ENCODE measurements at regions not wholly inside any gene's neighbourhood (a gene's known extent, or its start where the extent isn't known, plus 50 kb on each side); places are given as distances from the start of the nearest gene placed in this dataset.

DNA sequence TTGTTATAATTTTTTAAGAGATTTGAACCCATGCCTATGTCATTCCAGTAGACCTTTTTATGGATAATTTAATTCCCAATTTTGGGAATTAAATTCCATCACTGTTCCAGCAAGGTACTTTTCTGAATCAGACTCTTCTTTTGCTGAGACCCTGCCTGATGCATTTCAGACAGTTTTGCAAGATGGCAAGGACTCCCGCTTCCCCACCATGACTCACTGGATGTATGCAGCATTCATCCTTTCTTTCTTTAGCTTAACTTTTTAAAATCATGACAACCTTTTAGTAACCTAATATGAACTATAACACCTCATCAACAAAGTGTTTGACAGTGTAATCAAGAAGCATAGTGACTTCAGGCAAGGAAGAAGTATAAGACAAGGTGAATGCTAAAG is 178.1 kb upstream of the LEF1 start:
- Mint-ChIP-seq H3K4me3 (no peak overlapping the region), H3K36me3 (no peaks in the 10 kb centered on the region), H3K27ac (no peak overlapping the region), H3K27me3 (ENCODE audit: low read depth in 3 of 3) (peaks cover 0 to 1% (median 0%) of the 10 kb centered on the region in 3 donors), H3K4me1 (no peaks in the 10 kb centered on the region), H3K9me3 (peaks cover 0 to 2% (median 0%) of the 10 kb centered on the region in 7 donors)
- no peak overlapping the region for H3K9ac ChIP-seq (ENCODE audit: insufficient read depth, low read length, poor library complexity, severe bottlenecking)
- TF ChIP-seq, protein P1, sequence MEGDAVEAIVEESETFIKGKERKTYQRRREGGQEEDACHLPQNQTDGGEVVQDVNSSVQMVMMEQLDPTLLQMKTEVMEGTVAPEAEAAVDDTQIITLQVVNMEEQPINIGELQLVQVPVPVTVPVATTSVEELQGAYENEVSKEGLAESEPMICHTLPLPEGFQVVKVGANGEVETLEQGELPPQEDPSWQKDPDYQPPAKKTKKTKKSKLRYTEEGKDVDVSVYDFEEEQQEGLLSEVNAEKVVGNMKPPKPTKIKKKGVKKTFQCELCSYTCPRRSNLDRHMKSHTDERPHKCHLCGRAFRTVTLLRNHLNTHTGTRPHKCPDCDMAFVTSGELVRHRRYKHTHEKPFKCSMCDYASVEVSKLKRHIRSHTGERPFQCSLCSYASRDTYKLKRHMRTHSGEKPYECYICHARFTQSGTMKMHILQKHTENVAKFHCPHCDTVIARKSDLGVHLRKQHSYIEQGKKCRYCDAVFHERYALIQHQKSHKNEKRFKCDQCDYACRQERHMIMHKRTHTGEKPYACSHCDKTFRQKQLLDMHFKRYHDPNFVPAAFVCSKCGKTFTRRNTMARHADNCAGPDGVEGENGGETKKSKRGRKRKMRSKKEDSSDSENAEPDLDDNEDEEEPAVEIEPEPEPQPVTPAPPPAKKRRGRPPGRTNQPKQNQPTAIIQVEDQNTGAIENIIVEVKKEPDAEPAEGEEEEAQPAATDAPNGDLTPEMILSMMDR (IDR thresholded peaks at IDR 0.05), result no peak
- WGBS (ENCODE audit: insufficient coverage), result 100% methylated on average over 1 of the region's 1 CpG
- no peaks in the 10 kb centered on the region for H3K4me1 ChIP-seq (ENCODE audit: control insufficient read depth in 1 of 2, insufficient read depth in 2 of 2, low read length in 2 of 2)
- intact Hi-C loops (cut with micrococcal nuclease), result no loop called here
- no peak overlapping the region for H3K4me3 ChIP-seq (replicated peaks in 1 of 3; ENCODE audit: low read depth in 2 of 3, low read length in 3 of 3)
- H3K36me3 ChIP-seq (replicated peaks in 1 of 2; ENCODE audit: control insufficient read depth in 1 of 2, insufficient read depth in 2 of 2, low read length in 2 of 2), result no peaks in the 10 kb centered on the region
- H3K27me3 ChIP-seq (ENCODE audit: control insufficient read depth in 2 of 2, insufficient read depth in 2 of 2, low read length in 2 of 2), result no peaks in the 10 kb centered on the region
- H3K4me2 ChIP-seq (replicated peaks; ENCODE audit: extremely low read depth, low read length, poor library complexity, severe bottlenecking), result no peak overlapping the region
- H3K9me3 ChIP-seq (replicated peaks in 1 of 2; ENCODE audit: control insufficient read depth in 1 of 2, insufficient read depth in 1 of 2, low read length in 2 of 2), result no peaks in the 10 kb centered on the region
- DNase-seq, result no peak
- no peak overlapping the region for H3K27ac ChIP-seq (ENCODE audit: low read depth in 1 of 2, low read length in 2 of 2)
- no peak overlapping the region for H2AFZ ChIP-seq (ENCODE audit: insufficient read depth, low read depth, low read length, poor library complexity, severe bottlenecking)
- H3K79me2 ChIP-seq (ENCODE audit: insufficient read depth, low read length), result no peaks in the 10 kb centered on the region
- no peaks in the 10 kb centered on the region for H4K20me1 ChIP-seq (ENCODE audit: insufficient read depth, low read length)

DNA sequence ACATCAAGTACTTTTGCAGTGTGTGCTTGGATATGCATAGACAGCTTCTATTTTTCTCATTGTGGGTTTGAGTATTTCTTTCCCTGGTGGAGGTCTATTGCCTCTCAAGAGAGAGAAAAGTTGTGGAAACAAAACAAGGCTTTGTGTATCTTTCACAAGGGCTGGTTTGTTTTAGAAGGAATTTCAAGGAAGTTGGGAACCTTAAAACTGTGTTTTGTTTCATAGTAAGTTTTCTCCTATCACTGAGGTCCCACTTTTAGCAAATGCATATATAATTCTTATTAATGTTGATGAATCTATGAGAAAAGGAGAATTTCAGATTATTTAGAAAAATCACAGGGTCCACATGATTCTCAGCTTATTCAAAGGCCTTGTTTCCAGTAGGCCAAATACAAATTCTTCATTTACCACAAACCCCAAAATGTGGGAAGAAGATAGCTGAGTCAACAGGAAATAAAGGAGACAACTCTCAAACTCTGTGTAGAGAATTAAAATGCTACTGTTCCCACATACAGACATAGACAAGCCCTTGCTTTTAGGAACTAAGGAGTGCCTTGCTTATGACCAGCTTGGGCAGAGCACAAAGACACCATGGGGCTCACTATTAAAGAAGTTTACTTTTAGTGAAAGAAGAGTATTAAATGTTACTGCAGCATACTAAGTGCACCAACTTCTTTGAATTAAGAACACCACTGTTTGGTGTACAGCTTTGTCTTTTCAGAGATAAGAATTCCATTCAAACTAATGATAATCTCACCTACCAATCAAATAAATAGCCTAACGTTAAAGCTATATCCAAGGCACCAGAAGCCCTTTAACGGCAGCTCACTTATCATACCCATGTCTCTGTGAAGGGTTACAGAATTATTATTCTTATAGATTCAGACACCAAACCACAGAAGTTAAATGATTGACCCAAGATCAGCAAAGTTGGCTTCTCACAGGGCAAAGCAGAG is 177.4 kb upstream of the LEF1 start:
- WGBS (ENCODE audit: insufficient coverage), result no CpG with 5 or more reads among the region's 2 CpGs
- H3K4me2 ChIP-seq (replicated peaks; ENCODE audit: extremely low read depth, low read length, poor library complexity, severe bottlenecking), result no peak overlapping the region
- Mint-ChIP-seq H3K36me3 (no peaks in the 10 kb centered on the region), H3K4me1 (no peaks in the 10 kb centered on the region), H3K27me3 (ENCODE audit: low read depth in 3 of 3) (peaks cover 0 to 2% (median 0%) of the 10 kb centered on the region in 3 donors), H3K27ac (no peak overlapping the region), H3K9me3 (peaks cover 0 to 2% (median 0%) of the 10 kb centered on the region in 7 donors), H3K4me3 (no peak overlapping the region)
- intact Hi-C loops (cut with micrococcal nuclease), result no loop called here
- no peaks in the 10 kb centered on the region for H3K4me1 ChIP-seq (ENCODE audit: control insufficient read depth in 1 of 2, insufficient read depth in 2 of 2, low read length in 2 of 2)
- H3K9me3 ChIP-seq (replicated peaks in 1 of 2; ENCODE audit: control insufficient read depth in 1 of 2, insufficient read depth in 1 of 2, low read length in 2 of 2), result no peaks in the 10 kb centered on the region
- no peaks in the 10 kb centered on the region for H4K20me1 ChIP-seq (ENCODE audit: insufficient read depth, low read length)
- no peak overlapping the region for H3K27ac ChIP-seq (ENCODE audit: low read depth in 1 of 2, low read length in 2 of 2)
- no peak overlapping the region for H3K9ac ChIP-seq (ENCODE audit: insufficient read depth, low read length, poor library complexity, severe bottlenecking)
- no peaks in the 10 kb centered on the region for H3K79me2 ChIP-seq (ENCODE audit: insufficient read depth, low read length)
- no peak overlapping the region for H2AFZ ChIP-seq (ENCODE audit: insufficient read depth, low read depth, low read length, poor library complexity, severe bottlenecking)
- H3K4me3 ChIP-seq (replicated peaks in 1 of 3; ENCODE audit: low read depth in 2 of 3, low read length in 3 of 3), result no peak overlapping the region
- no peak for DNase-seq
- H3K27me3 ChIP-seq (ENCODE audit: control insufficient read depth in 2 of 2, insufficient read depth in 2 of 2, low read length in 2 of 2), result no peaks in the 10 kb centered on the region
- H3K36me3 ChIP-seq (replicated peaks in 1 of 2; ENCODE audit: control insufficient read depth in 1 of 2, insufficient read depth in 2 of 2, low read length in 2 of 2), result no peaks in the 10 kb centered on the region
- TF ChIP-seq, protein P1 (IDR thresholded peaks at IDR 0.05), result no peak
